NB4 (cell line): ENCODE measurements at regions not wholly inside any gene's neighbourhood (a gene's known extent, or its start where the extent isn't known, plus 50 kb on each side); places are given as distances from the start of the nearest gene placed in this dataset.

ENCODE experiments used
- CTCF ChIP-seq: IDR thresholded peaks from one replicate; pipeline ENCODE4 v1.5.1; 2012; ENCODE audit warnings: low read depth, low read length
- MAX ChIP-seq: IDR thresholded peaks from 2 replicates; pipeline ENCODE4 v1.6.1; 2011; ENCODE audit warnings: low read depth, low read length
- POLR2A ChIP-seq: IDR thresholded peaks from 2 replicates; pipeline ENCODE4 v1.6.1; 2011; ENCODE audit warnings: mild to moderate bottlenecking; ENCODE audit not compliant: insufficient read length; ENCODE audit errors: extremely low read depth

GRCh38 chr4:182143822-182144625 is 99.2 kb upstream of the TENM3 start:
- TF ChIP-seq CTCF: no peak
- no peak for TF ChIP-seq POLR2A
- TF ChIP-seq MAX: no peak
